ENCODE measurements at regions not wholly inside any gene's neighbourhood (a gene's known extent, or its start where the extent isn't known, plus 50 kb on each side); places are given as distances from the start of the nearest gene placed in this dataset.

DNA sequence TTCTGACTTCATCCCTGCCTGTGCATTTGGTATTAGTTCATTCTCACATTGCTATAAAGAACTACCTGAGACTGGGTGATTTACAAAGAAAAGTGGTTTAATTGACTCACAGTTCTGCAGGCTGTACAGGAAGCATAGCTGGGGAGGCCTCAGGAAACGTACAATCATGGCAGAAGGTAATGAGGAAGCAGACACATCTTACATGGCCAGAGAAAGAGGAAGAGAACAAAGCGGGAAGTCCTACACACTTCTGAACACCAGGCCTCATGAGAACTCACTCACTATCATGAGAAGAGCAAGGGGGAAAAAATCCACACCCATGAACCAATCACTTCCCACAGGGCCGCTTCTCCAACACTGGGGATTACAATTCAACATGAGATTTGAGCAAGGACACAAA is 303.9 kb downstream of the CBLN4 start (continued):
- TF ChIP-seq, protein P1, sequence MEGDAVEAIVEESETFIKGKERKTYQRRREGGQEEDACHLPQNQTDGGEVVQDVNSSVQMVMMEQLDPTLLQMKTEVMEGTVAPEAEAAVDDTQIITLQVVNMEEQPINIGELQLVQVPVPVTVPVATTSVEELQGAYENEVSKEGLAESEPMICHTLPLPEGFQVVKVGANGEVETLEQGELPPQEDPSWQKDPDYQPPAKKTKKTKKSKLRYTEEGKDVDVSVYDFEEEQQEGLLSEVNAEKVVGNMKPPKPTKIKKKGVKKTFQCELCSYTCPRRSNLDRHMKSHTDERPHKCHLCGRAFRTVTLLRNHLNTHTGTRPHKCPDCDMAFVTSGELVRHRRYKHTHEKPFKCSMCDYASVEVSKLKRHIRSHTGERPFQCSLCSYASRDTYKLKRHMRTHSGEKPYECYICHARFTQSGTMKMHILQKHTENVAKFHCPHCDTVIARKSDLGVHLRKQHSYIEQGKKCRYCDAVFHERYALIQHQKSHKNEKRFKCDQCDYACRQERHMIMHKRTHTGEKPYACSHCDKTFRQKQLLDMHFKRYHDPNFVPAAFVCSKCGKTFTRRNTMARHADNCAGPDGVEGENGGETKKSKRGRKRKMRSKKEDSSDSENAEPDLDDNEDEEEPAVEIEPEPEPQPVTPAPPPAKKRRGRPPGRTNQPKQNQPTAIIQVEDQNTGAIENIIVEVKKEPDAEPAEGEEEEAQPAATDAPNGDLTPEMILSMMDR (conservative IDR thresholded peaks at IDR 0.05; ENCODE audit: low read depth in 2 of 2): no peak
- TF ChIP-seq REST (IDR thresholded peaks at IDR 0.05; ENCODE audit: unreplicated experiment) (no peak), ZNF331 (CRISPR knock-in tag; IDR thresholded peaks at IDR 0.05; ENCODE audit: low read depth) (no peak)

DNA sequence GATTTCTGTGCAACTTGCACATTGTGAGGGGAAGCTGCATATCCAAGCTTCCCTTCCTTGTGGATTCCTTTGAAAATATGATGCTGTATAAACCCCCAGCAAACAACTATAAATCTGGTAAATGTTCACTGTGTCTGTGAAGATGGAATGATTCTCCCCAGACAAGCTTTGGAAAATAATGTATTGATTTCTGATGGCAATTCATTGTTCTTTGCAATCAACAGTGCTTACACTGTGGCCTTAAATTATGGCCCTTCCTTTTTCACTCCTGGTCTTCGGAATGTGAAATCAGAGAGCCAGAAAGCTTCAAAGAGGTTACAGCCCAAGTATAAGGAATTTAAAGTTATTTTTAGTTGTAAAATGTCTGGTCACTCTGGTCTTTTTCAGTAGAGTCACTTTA is 308.8 kb downstream of the CBLN4 start:
- H3K4me1 ChIP-seq (ENCODE audit: insufficient read depth): no peaks in the 10 kb centered on the region
- no peak overlapping the region for H3K4me3 Mint-ChIP-seq

More for the DNA sequence above, 308.8 kb downstream of the CBLN4 start:
- Histone ChIP-seq H2AFZ (no peak overlapping the region), H3K27ac (ENCODE audit: low read depth) (no peak overlapping the region), H3K79me2 (replicated peaks; ENCODE audit: insufficient read depth) (no peaks in the 10 kb centered on the region), H3K9me2 (ENCODE audit: insufficient read depth) (no peaks in the 10 kb centered on the region), H3F3A (replicated peaks; ENCODE audit: low read depth) (no peaks in the 10 kb centered on the region), H3K4me2 (no peak overlapping the region), H4K20me1 (replicated peaks; ENCODE audit: insufficient read depth) (no peaks in the 10 kb centered on the region), H3K27me3 (ENCODE audit: insufficient read depth) (no peaks in the 10 kb centered on the region), H3K4me3 (no peak overlapping the region), H3K36me3 (ENCODE audit: insufficient read depth) (no peaks in the 10 kb centered on the region)
- Mint-ChIP-seq H3K4me1 (no peaks in the 10 kb centered on the region), H3K27ac (no peak overlapping the region), H3K27me3 (ENCODE audit: insufficient read depth, low read depth, poor library complexity) (peaks cover 2% of the 10 kb centered on the region), H3K9me3 (peaks cover 95% of the 10 kb centered on the region), H3K36me3 (ENCODE audit: low read depth) (peaks cover 25% of the 10 kb centered on the region; the same call in 2 of the 3 replicates)
- ATAC-seq: no peak
- no peak for DNase-seq (ENCODE audit: low spot score)
- TF ChIP-seq POLR2AphosphoS5 (IDR thresholded peaks at IDR 0.05; ENCODE audit: low read depth) (no peak), ZNF114 (CRISPR knock-in tag; IDR thresholded peaks at IDR 0.05) (no peak), CREB1 (CRISPR knock-in tag; IDR thresholded peaks at IDR 0.05; ENCODE audit: low read depth) (no peak), REST (IDR thresholded peaks at IDR 0.05; ENCODE audit: unreplicated experiment) (no peak)

Measured in GM23338 (cell line).